ENCODE measurements at regions not wholly inside any gene's neighbourhood (a gene's known extent, or its start where the extent isn't known, plus 50 kb on each side); places are given as distances from the start of the nearest gene placed in this dataset.

DNA sequence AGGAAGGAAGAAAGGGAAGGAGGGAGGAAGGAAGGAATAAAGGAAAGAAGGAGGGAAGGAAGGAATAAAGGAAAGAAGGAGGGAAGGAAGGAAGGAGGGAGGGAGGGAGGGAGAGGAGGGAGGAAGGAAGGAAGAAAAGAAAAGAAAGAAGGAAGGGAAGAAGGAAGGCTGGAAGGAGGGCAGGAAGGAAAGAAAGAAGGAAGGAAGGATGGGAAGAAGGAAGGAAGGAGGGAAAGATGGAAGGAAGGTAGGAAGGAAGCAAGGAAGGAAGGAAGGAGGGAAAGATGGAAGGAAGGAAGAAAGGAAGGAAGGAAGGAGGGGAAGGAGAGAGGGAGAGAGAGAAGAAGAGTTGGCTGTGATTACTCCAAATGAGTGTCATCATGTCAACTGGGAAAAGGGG lies 190.6 kb downstream of the ACKR3 start:
- no peak overlapping the region for H2AFZ ChIP-seq (ENCODE audit: low read depth)
- CTCF ChIA-PET: no interaction called here
- H3K27ac ChIP-seq (ENCODE audit: low read depth in 2 of 2, low read length in 1 of 2): no peak overlapping the region
- H3K4me1 ChIP-seq (ENCODE audit: control insufficient read depth in 1 of 2, insufficient read depth in 2 of 2, low read depth in 1 of 2, low read length in 1 of 2): no peaks in the 10 kb centered on the region
- no peak overlapping the region for H3K4me3 ChIP-seq (ENCODE audit: low read depth in 2 of 2, low read length in 1 of 2)
- H3F3A ChIP-seq (replicated peaks; ENCODE audit: insufficient read depth): no peaks in the 10 kb centered on the region
- DNase-seq: no peak
- POLR2A ChIA-PET: no interaction called here
- H3K9ac ChIP-seq: no peak overlapping the region
- no peaks in the 10 kb centered on the region for H3K79me2 ChIP-seq (ENCODE audit: insufficient read depth)
- TF ChIP-seq EZH2phosphoT487 (IDR thresholded peaks at IDR 0.05; ENCODE audit: borderline replicate concordance, low read depth) (no peak), RXRA (IDR thresholded peaks at IDR 0.05; ENCODE audit: borderline replicate concordance, low read depth) (no peak), GATA2 (CRISPR knock-in tag; IDR thresholded peaks at IDR 0.05) (no peak), RCOR1 (IDR thresholded peaks at IDR 0.05; ENCODE audit: low read length) (no peak), TEAD4 (IDR thresholded peaks at IDR 0.05; ENCODE audit: borderline replicate concordance, insufficient read depth) (no peak), RAD21 (IDR thresholded peaks at IDR 0.05; ENCODE audit: low read length) (no peak), FOXJ3 (CRISPR knock-in tag; IDR thresholded peaks at IDR 0.05) (no peak), FOXM1 (IDR thresholded peaks at IDR 0.05; ENCODE audit: low read depth) (no peak), SMC3 (IDR thresholded peaks at IDR 0.05; ENCODE audit: low read depth, low read length) (no peak), TCF12 (IDR thresholded peaks at IDR 0.05) (no peak), RFX5 (IDR thresholded peaks at IDR 0.05; ENCODE audit: low read length) (no peak), NFIC (IDR thresholded peaks at IDR 0.05; ENCODE audit: borderline replicate concordance) (no peak), FOSL2 (IDR thresholded peaks at IDR 0.05; ENCODE audit: borderline replicate concordance, low read depth) (no peak), MEF2A (IDR thresholded peaks at IDR 0.05; ENCODE audit: borderline replicate concordance, low read depth) (no peak)
- TF ChIP-seq, protein P1, sequence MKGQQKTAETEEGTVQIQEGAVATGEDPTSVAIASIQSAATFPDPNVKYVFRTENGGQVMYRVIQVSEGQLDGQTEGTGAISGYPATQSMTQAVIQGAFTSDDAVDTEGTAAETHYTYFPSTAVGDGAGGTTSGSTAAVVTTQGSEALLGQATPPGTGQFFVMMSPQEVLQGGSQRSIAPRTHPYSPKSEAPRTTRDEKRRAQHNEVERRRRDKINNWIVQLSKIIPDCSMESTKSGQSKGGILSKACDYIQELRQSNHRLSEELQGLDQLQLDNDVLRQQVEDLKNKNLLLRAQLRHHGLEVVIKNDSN (IDR thresholded peaks at IDR 0.05; ENCODE audit: borderline replicate concordance, low read depth): no peak
- TF ChIP-seq, protein P2, sequence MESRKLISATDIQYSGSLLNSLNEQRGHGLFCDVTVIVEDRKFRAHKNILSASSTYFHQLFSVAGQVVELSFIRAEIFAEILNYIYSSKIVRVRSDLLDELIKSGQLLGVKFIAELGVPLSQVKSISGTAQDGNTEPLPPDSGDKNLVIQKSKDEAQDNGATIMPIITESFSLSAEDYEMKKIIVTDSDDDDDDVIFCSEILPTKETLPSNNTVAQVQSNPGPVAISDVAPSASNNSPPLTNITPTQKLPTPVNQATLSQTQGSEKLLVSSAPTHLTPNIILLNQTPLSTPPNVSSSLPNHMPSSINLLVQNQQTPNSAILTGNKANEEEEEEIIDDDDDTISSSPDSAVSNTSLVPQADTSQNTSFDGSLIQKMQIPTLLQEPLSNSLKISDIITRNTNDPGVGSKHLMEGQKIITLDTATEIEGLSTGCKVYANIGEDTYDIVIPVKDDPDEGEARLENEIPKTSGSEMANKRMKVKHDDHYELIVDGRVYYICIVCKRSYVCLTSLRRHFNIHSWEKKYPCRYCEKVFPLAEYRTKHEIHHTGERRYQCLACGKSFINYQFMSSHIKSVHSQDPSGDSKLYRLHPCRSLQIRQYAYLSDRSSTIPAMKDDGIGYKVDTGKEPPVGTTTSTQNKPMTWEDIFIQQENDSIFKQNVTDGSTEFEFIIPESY (IDR thresholded peaks at IDR 0.05; ENCODE audit: borderline replicate concordance, low read depth): no peak
- TF ChIP-seq, protein P3, sequence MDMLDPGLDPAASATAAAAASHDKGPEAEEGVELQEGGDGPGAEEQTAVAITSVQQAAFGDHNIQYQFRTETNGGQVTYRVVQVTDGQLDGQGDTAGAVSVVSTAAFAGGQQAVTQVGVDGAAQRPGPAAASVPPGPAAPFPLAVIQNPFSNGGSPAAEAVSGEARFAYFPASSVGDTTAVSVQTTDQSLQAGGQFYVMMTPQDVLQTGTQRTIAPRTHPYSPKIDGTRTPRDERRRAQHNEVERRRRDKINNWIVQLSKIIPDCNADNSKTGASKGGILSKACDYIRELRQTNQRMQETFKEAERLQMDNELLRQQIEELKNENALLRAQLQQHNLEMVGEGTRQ (IDR thresholded peaks at IDR 0.05; ENCODE audit: borderline replicate concordance, low read depth, low read length): no peak
- TF ChIP-seq, protein P4, sequence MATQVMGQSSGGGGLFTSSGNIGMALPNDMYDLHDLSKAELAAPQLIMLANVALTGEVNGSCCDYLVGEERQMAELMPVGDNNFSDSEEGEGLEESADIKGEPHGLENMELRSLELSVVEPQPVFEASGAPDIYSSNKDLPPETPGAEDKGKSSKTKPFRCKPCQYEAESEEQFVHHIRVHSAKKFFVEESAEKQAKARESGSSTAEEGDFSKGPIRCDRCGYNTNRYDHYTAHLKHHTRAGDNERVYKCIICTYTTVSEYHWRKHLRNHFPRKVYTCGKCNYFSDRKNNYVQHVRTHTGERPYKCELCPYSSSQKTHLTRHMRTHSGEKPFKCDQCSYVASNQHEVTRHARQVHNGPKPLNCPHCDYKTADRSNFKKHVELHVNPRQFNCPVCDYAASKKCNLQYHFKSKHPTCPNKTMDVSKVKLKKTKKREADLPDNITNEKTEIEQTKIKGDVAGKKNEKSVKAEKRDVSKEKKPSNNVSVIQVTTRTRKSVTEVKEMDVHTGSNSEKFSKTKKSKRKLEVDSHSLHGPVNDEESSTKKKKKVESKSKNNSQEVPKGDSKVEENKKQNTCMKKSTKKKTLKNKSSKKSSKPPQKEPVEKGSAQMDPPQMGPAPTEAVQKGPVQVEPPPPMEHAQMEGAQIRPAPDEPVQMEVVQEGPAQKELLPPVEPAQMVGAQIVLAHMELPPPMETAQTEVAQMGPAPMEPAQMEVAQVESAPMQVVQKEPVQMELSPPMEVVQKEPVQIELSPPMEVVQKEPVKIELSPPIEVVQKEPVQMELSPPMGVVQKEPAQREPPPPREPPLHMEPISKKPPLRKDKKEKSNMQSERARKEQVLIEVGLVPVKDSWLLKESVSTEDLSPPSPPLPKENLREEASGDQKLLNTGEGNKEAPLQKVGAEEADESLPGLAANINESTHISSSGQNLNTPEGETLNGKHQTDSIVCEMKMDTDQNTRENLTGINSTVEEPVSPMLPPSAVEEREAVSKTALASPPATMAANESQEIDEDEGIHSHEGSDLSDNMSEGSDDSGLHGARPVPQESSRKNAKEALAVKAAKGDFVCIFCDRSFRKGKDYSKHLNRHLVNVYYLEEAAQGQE (IDR thresholded peaks at IDR 0.05; ENCODE audit: low read depth, low read length): no peak
- TF ChIP-seq, protein P5, sequence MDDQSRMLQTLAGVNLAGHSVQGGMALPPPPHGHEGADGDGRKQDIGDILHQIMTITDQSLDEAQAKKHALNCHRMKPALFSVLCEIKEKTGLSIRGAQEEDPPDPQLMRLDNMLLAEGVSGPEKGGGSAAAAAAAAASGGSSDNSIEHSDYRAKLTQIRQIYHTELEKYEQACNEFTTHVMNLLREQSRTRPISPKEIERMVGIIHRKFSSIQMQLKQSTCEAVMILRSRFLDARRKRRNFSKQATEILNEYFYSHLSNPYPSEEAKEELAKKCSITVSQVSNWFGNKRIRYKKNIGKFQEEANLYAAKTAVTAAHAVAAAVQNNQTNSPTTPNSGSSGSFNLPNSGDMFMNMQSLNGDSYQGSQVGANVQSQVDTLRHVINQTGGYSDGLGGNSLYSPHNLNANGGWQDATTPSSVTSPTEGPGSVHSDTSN (IDR thresholded peaks at IDR 0.05): no peak
- H3K27me3 ChIP-seq (ENCODE audit: insufficient read depth): peaks cover 4% of the 10 kb centered on the region; the same call in 1 of the 2 replicates
- no peaks in the 10 kb centered on the region for H3K36me3 ChIP-seq (replicated peaks in 1 of 2; ENCODE audit: control insufficient read depth in 1 of 2, insufficient read depth in 2 of 2, low read length in 1 of 2)
- no peaks in the 10 kb centered on the region for H3K9me3 ChIP-seq
- H3K9me2 ChIP-seq: no peaks in the 10 kb centered on the region
- no peak overlapping the region for H3K4me2 ChIP-seq
- no peaks in the 10 kb centered on the region for H4K20me1 ChIP-seq (ENCODE audit: insufficient read depth)
